GM18502 (cell line): ENCODE measurements at regions not wholly inside any gene's neighbourhood (a gene's known extent, or its start where the extent isn't known, plus 50 kb on each side); places are given as distances from the start of the nearest gene placed in this dataset.

Experiments
- ATAC-seq: cut with Tn5 transposase; IDR thresholded peaks from one replicate; pipeline ENCODE4 v1.9.1; 2021; ENCODE audit warnings: mild to moderate bottlenecking; ENCODE audit not compliant: unreplicated experiment, poor library complexity

DNA sequence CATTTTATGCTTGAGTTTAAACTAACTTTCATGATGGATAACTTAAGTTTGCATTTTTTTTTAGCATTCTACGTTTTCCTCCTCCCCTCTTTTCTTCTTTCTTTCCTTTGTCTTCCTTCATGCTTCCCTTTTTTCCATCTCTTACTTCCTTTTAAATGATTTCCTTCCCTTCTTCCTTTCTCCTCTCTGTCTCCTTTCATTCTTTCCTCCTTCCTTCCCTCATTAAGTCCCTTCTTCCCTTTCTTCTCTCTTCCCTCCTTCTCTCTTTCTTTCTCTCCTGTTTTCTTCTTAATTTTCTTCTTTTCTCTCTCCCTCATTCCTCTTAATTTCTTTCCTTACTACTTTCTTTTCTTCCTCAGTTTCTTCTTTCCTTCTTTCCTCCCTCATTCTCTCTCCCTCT, 376.0 kb downstream of the LRIG3 start:
- no peak for ATAC-seq

GRCh38 chr12:58547217-58547616, 373.1 kb downstream of the LRIG3 start:
- no peak for ATAC-seq

DNA sequence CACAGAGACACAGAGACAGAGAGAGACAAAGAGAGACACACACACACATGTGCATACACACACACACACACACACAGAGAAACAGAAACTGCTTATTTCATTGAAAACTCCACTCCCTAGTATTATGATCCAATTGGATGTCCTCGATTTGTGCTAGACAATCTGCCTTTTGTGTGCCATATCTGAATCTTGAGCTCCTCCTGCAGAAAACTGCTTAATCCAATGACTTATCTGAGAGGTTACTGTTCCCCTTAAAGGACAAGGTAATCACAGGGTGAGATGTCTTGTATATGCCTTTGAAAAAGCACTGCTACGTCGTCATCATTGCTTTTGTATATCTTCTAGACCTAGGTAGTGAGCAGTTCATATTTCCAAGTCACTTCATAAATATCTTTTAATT, 371.5 kb downstream of the LRIG3 start:
- no peak for ATAC-seq

GRCh38 chr12:58554522-58555157, 365.7 kb downstream of the LRIG3 start:
- no peak for ATAC-seq

DNA sequence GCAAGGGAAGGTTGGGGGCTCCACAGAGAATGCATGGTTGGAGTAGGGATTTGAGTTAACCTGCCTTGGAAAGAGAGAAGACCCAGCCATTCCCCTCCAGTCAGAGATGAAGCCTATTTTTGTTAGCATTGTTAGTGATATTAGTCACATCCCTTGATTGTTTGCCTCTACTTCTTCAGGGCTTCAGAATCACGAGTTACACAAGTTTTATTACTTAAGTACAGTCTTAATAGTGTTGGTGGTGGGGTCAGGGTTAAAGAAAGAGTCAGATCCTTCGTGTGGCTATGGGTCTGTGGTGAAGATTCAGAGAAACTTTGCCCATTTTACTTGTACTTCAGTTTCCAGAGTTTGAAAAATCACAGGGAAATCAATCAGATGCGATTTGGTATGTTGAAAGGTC, 363.1 kb downstream of the LRIG3 start:
- no peak for ATAC-seq

GRCh38 chr12:58557661-58558060, 362.6 kb downstream of the LRIG3 start:
- no peak for ATAC-seq

GRCh38 chr12:58563621-58564020, 356.7 kb downstream of the LRIG3 start:
- no peak for ATAC-seq

DNA sequence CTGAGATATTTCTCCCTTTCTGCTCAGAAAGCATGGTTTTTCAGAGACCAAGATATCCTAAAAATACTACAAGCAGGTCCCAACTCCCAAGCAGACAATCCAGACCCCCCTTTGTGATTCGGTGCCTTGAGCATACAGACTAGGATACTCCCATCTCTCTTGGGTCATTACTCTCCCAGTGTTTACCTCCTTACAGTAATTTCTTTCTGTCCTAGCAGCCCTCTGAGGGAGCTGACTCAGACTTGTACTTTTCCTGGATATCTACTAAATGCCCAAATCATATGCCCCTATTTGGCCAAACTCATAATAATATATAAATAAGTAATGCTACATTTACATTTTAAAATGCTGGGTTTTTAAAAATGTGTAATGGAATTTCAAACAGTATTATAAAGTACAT, 355.6 kb downstream of the LRIG3 start:
- ATAC-seq = no peak

DNA sequence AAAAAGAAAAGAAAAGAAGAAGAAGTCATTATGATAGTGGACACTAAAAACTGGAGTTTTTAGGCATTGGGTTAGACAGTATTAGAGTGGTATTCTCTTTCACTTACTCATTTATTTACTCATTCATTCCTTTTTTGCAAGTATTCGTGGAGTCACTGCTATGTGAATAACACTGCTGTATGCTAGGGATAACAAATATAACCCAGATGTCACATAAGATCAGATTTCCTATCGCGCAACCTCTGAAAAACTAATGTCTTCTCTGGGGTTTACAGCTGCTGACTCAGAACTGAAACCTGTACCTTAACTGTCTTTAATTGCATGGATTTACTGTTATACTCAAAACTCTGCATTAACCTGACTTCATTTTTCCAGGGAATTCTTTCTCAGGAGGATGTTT, 353.7 kb downstream of the LRIG3 start:
- ATAC-seq = no peak

DNA sequence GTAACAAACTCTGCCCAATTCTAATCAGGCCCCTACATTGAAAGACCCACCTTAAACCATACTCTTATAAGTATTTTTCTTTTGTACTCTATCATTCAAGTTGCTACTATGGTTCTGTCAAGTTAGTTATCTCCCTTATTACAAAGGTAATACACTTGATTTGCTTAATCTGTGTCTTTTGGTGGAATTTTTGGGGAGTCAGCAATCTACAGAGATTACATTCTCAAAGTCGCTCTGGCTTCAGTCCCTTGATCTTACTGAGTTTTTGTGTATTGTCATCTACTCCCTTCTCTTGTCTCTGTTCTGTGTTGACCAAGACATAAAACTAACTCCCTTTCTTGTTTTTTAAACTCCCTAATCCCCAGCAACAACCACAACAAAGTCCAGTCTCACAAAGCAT, 353.1 kb downstream of the LRIG3 start:
- no peak for ATAC-seq

DNA sequence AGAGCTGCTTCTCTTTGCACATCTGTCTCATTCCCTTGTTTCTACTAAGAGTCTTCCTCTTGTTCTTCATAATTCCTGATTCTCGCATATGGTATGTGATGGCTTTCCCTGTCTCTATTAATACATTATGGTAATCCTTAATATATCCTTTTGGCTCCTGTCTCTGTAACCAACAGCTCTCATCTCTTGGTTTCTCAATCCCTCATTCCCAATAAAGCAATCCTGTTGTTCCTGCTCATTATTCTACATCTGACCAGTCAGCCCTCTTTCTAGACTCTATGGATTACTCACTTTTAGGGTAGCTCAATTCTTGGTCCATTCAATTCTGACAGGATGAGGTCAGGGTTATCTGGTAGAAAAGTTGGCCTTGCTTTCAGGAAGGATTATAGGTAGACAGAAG, 349.9 kb downstream of the LRIG3 start:
- ATAC-seq = no peak

- ATAC-seq = no peak
These were observed 345.0 kb downstream of the LRIG3 start for GRCh38 chr12:58575256-58575655.

DNA sequence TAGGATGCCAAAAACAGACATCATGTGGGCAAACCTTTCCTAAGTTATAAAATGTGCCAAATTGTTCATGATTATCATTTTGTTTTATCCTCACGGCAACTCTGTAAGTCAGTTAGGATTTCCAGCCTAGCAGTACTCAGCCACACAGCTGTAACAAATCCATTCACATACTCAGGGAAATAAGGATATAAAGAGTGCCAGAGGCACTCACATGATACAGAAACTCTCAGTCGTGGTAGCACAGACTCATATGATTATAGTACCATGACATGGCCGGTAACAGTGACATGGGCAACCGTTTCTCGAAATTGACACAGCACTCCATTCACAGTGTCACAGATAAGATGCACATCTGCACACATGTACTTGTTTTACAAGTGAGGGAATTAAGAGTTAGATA, 344.2 kb downstream of the LRIG3 start:
- no peak for ATAC-seq

DNA sequence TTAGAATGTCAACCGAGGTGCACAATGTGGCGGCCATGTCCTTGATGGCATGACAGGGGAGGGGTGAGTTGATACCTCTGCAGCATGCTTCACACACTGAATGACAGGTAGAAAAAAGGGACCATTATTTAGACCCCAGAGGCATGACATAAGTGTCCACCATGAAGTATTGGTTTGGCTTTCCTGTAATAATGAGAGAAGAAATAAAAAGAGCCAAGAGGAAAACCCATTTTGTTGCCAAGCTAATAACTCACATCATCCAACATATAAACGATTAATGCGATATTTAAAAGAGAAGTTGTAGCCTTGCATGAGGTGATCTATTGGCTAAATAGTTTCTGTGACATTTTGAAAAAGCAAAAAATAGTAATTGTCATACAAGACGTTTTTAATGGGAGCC, 343.4 kb downstream of the LRIG3 start:
- no peak for ATAC-seq

DNA sequence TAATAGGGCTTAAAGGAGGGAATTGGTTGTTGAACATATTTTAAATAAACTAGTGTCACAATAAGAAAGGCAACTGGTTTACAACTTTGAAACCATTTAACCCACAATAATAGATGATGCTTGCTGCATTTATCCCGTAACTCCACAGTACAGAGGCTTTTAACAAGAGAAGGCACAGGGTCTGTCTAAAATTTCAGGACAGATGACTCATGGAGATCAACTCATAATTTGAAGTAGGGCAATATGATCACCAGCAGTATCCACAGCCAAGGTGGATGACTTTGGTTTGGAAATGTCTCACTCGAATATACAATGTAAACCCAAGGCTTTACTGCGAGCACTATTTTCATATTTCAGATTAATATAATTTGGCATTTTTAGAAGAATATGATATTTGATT, 340.2 kb downstream of the LRIG3 start:
- no peak for ATAC-seq

- no peak for ATAC-seq
These were observed 336.8 kb downstream of the LRIG3 start for GRCh38 chr12:58583529-58583928.

DNA sequence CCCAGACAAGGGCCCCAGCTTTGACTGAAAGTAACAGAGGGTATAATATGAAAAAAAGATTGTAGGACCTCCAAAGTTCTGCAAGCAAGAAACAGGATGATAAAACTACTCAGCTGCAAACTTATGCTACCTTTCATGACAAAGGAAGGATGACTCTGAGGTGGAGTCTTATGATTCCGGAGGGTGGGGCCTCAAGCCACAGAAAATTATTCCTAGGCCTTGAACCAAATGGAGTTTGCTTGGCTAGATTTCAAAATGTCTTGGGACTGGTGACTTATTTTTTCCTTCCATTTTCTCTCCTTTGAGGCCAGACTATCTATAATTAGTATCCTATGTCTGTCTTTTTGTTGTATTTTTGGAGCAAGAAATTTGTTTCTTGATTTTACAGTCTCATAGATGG, 336.4 kb downstream of the LRIG3 start:
- ATAC-seq = no peak

DNA sequence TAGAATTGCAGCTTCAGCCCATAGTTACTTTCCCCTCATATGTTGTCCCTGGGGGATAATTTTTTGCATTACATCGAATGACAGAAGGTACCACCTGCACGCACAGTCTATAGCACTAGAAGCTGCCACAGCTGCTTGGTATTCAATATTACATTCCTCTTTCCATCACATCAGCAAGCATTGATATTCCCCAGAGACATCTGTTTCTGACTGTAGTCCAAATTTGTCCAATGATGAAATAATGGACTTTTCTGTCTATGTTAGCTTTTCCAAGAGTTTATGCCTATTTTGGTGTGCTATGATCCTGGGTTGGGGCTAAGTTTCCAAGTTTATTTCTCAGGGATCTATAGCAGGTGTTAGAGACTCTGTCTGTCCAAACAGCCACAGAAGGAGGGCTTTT, 335.4 kb downstream of the LRIG3 start:
- ATAC-seq = no peak

- ATAC-seq = no peak
These were observed 333.5 kb downstream of the LRIG3 start for GRCh38 chr12:58586762-58587161.

GRCh38 chr12:58588770-58589169, 331.5 kb downstream of the LRIG3 start:
- no peak for ATAC-seq

GRCh38 chr12:58592475-58593207, 327.7 kb downstream of the LRIG3 start:
- no peak for ATAC-seq
